Keratinocyte (primary cell): ENCODE measurements at regions not wholly inside any gene's neighbourhood (a gene's known extent, or its start where the extent isn't known, plus 50 kb on each side); places are given as distances from the start of the nearest gene placed in this dataset.

ENCODE experiments used
- DNase-seq: peaks from one replicate; pipeline ENCODE4 v3.0.0-alpha.2; 2011; ENCODE audit warnings: low read depth, missing footprints, low spot score
- FAIRE-seq: peaks from 2 replicates; lab custom pipeline; 2011; peaks lifted over from hg19 to GRCh38; lab: Jason Lieb, UNC
- H2AFZ ChIP-seq: 2 replicates; pipeline ENCODE4 v1.6.0; 2012; ENCODE audit warnings: low read length, control low read depth, inconsistent platforms; ENCODE audit not compliant: control insufficient read depth
- H3K27ac ChIP-seq: 2 replicates; pipeline ENCODE4 v1.5.1; 2011; ENCODE audit warnings: low read length; ENCODE audit not compliant: control insufficient read depth, insufficient read depth
- H3K27me3 ChIP-seq: 3 replicates; pipeline ENCODE4 v1.6.0; 2011; ENCODE audit warnings: low read length; ENCODE audit not compliant: control insufficient read depth, insufficient read depth; ENCODE audit errors: extremely low read depth
- H3K36me3 ChIP-seq, 2 experiments: 2 replicates in 1 of 2; 3 replicates in 1 of 2; pipeline ENCODE4 v1.5.1; 2011; ENCODE audit warnings: low read length in 2 of 2, mild to moderate bottlenecking in 1 of 2; ENCODE audit not compliant: control insufficient read depth in 2 of 2, insufficient read depth in 2 of 2; ENCODE audit errors: extremely low read depth in 1 of 2
- H3K4me1 ChIP-seq: 3 replicates; pipeline ENCODE4 v1.5.1; 2011; ENCODE audit warnings: low read length; ENCODE audit not compliant: control insufficient read depth, insufficient read depth; ENCODE audit errors: extremely low read depth
- H3K4me2 ChIP-seq: 3 replicates; pipeline ENCODE4 v1.6.0; 2011; ENCODE audit warnings: low read depth, low read length; ENCODE audit not compliant: control insufficient read depth, insufficient read depth; ENCODE audit errors: extremely low read depth
- H3K4me3 ChIP-seq, 3 experiments: fragments of 200-600 bp in 1 of 3; sonication (generic) in 1 of 3; 2 replicates in 2 of 3; 3 replicates in 1 of 3; pipeline ENCODE4 v1.5.1; 2011 to 2016; ENCODE audit warnings: low read length in 3 of 3, mild to moderate bottlenecking in 3 of 3, control low read depth in 2 of 3, inconsistent platforms in 1 of 3, low read depth in 1 of 3, mixed read lengths in 1 of 3, mixed run types in 1 of 3, moderate library complexity in 1 of 3; ENCODE audit not compliant: control insufficient read depth in 2 of 3, insufficient read depth in 2 of 3; ENCODE audit errors: extremely low read depth in 1 of 3
- H3K79me2 ChIP-seq: 2 replicates; pipeline ENCODE4 v1.6.0; 2012; ENCODE audit warnings: low read length; ENCODE audit not compliant: control insufficient read depth, insufficient read depth
- H3K9ac ChIP-seq: 3 replicates; pipeline ENCODE4 v1.6.0; 2011; ENCODE audit warnings: low read length; ENCODE audit not compliant: control insufficient read depth, insufficient read depth; ENCODE audit errors: extremely low read depth
- H3K9me1 ChIP-seq: 3 replicates; pipeline ENCODE4 v1.6.0; 2011; ENCODE audit warnings: low read length; ENCODE audit not compliant: control insufficient read depth, insufficient read depth; ENCODE audit errors: extremely low read depth
- H3K9me3 ChIP-seq: 2 replicates; pipeline ENCODE4 v1.5.1; 2012; ENCODE audit warnings: low read depth, low read length; ENCODE audit not compliant: control insufficient read depth
- H4K20me1 ChIP-seq: 3 replicates; pipeline ENCODE4 v1.6.0; 2011; ENCODE audit warnings: low read length; ENCODE audit not compliant: control insufficient read depth, insufficient read depth; ENCODE audit errors: extremely low read depth
- EZH2 ChIP-seq: IDR thresholded peaks from one replicate; pipeline ENCODE4 v1.6.1; 2012; ENCODE audit warnings: inconsistent platforms, mild to moderate bottlenecking, low read length, moderate library complexity
- dilution Hi-C: fragments of 300-500 bp; cut with MboI; formaldehyde crosslinking; loops from one replicate; pipeline ENCODE4 v1.7.0; 2020; ENCODE audit warnings: low sequenced_read_pairs; ENCODE audit not compliant: extremely low pct_ligation_motif_present
- TF ChIP-seq, protein P1 (sequence below), 3 experiments: IDR thresholded peaks in 1 of 3; conservative IDR thresholded peaks in 1 of 3; optimal IDR thresholded peaks in 1 of 3; 2 replicates in 2 of 3; 3 replicates in 1 of 3; pipeline versions ENCODE3 to v1.5.1; 2011; ENCODE audit warnings: low read length in 3 of 3, mild to moderate bottlenecking in 3 of 3, moderate library complexity in 2 of 3, control low read depth in 1 of 3, inconsistent platforms in 1 of 3; ENCODE audit not compliant: insufficient read depth in 2 of 3; ENCODE audit errors: extremely low read depth in 1 of 3

- H3K27me3 ChIP-seq: no peaks in the 10 kb centered on the region
- H3K27ac ChIP-seq: no peak overlapping the region
- H3K9ac ChIP-seq: no peak overlapping the region
- no peak overlapping the region for H3K4me2 ChIP-seq
- H4K20me1 ChIP-seq: no peaks in the 10 kb centered on the region
- TF ChIP-seq, protein P1, sequence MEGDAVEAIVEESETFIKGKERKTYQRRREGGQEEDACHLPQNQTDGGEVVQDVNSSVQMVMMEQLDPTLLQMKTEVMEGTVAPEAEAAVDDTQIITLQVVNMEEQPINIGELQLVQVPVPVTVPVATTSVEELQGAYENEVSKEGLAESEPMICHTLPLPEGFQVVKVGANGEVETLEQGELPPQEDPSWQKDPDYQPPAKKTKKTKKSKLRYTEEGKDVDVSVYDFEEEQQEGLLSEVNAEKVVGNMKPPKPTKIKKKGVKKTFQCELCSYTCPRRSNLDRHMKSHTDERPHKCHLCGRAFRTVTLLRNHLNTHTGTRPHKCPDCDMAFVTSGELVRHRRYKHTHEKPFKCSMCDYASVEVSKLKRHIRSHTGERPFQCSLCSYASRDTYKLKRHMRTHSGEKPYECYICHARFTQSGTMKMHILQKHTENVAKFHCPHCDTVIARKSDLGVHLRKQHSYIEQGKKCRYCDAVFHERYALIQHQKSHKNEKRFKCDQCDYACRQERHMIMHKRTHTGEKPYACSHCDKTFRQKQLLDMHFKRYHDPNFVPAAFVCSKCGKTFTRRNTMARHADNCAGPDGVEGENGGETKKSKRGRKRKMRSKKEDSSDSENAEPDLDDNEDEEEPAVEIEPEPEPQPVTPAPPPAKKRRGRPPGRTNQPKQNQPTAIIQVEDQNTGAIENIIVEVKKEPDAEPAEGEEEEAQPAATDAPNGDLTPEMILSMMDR (optimal IDR thresholded peaks at IDR 0.05 in 1 of 3, IDR thresholded peaks at IDR 0.05 in 1 of 3, conservative IDR thresholded peaks at IDR 0.05 in 1 of 3; ENCODE audit: extremely low read depth in 1 of 3, insufficient read depth in 2 of 3, low read length in 3 of 3): no peak
- TF ChIP-seq EZH2: no peak
- H3K79me2 ChIP-seq: no peaks in the 10 kb centered on the region
- no peak for FAIRE-seq
- no peaks in the 10 kb centered on the region for H3K9me3 ChIP-seq
- no peak overlapping the region for H2AFZ ChIP-seq
- DNase-seq: no peak
- H3K9me1 ChIP-seq: no peaks in the 10 kb centered on the region
- H3K4me1 ChIP-seq: peaks cover 12% of the 10 kb centered on the region
- dilution Hi-C loops: no loop called here
- H3K36me3 ChIP-seq: no peaks in the 10 kb centered on the region
- no peak overlapping the region for H3K4me3 ChIP-seq
These were observed 583.4 kb upstream of the DPPA4 start for GRCh38 chr3:109920749-109921148.

DNA sequence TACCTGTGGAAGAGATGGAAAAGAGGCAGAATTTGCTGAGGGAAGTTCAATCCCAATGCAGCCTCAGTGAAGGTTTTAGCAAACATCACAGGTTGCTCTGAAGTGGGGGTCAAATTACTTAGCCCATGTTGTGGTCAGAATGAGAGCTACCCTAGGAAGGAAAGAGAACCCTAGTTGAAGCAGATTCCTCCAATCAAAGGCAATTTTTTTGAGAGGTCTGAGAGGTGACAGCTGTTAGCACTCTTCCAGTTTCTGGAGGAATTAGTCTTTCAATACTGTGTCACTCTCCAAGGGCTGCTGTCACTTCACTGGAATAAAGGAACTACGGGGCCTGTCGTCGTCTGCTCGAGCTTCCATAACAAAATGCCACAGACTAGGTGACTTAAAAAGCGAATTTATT lies 584.2 kb upstream of the DPPA4 start:
- peak overlapping the region; percentile 33 for H2AFZ ChIP-seq
- dilution Hi-C loops: no loop called here

More for the DNA sequence above, 584.2 kb upstream of the DPPA4 start:
- H3K4me3 ChIP-seq: no peak overlapping the region
- H3K9me3 ChIP-seq: no peaks in the 10 kb centered on the region
- H3K27ac ChIP-seq: no peak overlapping the region
- peaks cover 12% of the 10 kb centered on the region for H3K4me1 ChIP-seq
- H3K9ac ChIP-seq: no peak overlapping the region
- no peaks in the 10 kb centered on the region for H4K20me1 ChIP-seq
- no peaks in the 10 kb centered on the region for H3K36me3 ChIP-seq
- H3K9me1 ChIP-seq: no peaks in the 10 kb centered on the region
- H3K79me2 ChIP-seq: no peaks in the 10 kb centered on the region
- FAIRE-seq (no peak), DNase-seq (no peak)
- TF ChIP-seq, protein P1 (optimal IDR thresholded peaks at IDR 0.05 in 1 of 3, IDR thresholded peaks at IDR 0.05 in 1 of 3, conservative IDR thresholded peaks at IDR 0.05 in 1 of 3; ENCODE audit: extremely low read depth in 1 of 3, insufficient read depth in 2 of 3, low read length in 3 of 3): no peak
- no peak for TF ChIP-seq EZH2
- no peak overlapping the region for H3K4me2 ChIP-seq
- H3K27me3 ChIP-seq: no peaks in the 10 kb centered on the region
